IMR-90 (cell line): ENCODE measurements at regions not wholly inside any gene's neighbourhood (a gene's known extent, or its start where the extent isn't known, plus 50 kb on each side); places are given as distances from the start of the nearest gene placed in this dataset.

ENCODE experiments used
- CTCF ChIP-seq: conservative IDR thresholded peaks from 2 replicates; pipeline ENCODE4 v1.5.1; 2012; ENCODE audit warnings: mild to moderate bottlenecking, low read depth, low read length, improper control_type of control experiment
- FOS ChIP-seq: fragments of 150-350 bp; IDR thresholded peaks from 2 replicates; pipeline ENCODE4 v1.6.1; 2016; ENCODE audit warnings: low read depth, low read length
- MXI1 ChIP-seq: IDR thresholded peaks from 2 replicates; pipeline ENCODE4 v1.6.1; 2012; ENCODE audit warnings: low read depth, mild to moderate bottlenecking, low read length, moderate library complexity, borderline replicate concordance
- POLR2A ChIP-seq: IDR thresholded peaks from 2 replicates; pipeline ENCODE4 v1.6.1; 2012; ENCODE audit warnings: mild to moderate bottlenecking, low read depth, low read length
- RCOR1 ChIP-seq: IDR thresholded peaks from 2 replicates; pipeline ENCODE4 v1.6.1; 2012; ENCODE audit warnings: mild to moderate bottlenecking, low read length, improper control_type of control experiment; ENCODE audit not compliant: insufficient replicate concordance
- RFX5 ChIP-seq: IDR thresholded peaks from 2 replicates; pipeline ENCODE4 v1.8.0; 2012; ENCODE audit warnings: low read depth, mild to moderate bottlenecking, low read length, moderate library complexity
- TF ChIP-seq, protein P1 (sequence below): fragments of 150-350 bp; IDR thresholded peaks from 2 replicates; pipeline ENCODE4 v1.6.1; 2017; ENCODE audit warnings: mild to moderate bottlenecking, antibody characterized with exemption, low read length, low read depth

- no peak for TF ChIP-seq CTCF
- no peak for TF ChIP-seq RFX5
- no peak for TF ChIP-seq FOS
- TF ChIP-seq POLR2A = no peak
- TF ChIP-seq MXI1 = no peak
- TF ChIP-seq, protein P1, sequence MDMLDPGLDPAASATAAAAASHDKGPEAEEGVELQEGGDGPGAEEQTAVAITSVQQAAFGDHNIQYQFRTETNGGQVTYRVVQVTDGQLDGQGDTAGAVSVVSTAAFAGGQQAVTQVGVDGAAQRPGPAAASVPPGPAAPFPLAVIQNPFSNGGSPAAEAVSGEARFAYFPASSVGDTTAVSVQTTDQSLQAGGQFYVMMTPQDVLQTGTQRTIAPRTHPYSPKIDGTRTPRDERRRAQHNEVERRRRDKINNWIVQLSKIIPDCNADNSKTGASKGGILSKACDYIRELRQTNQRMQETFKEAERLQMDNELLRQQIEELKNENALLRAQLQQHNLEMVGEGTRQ = no peak
- TF ChIP-seq RCOR1 = no peak
Measured at GRCh38 chr12:87660291-87660690, 368.9 kb downstream of the C12orf50 start.
